ENCODE measurements at regions not wholly inside any gene's neighbourhood (a gene's known extent, or its start where the extent isn't known, plus 50 kb on each side); places are given as distances from the start of the nearest gene placed in this dataset.

- no peak for DNase-seq
Observed at GRCh38 chr4:165723051-165723795, 149.8 kb upstream of the TLL1 start.

DNA sequence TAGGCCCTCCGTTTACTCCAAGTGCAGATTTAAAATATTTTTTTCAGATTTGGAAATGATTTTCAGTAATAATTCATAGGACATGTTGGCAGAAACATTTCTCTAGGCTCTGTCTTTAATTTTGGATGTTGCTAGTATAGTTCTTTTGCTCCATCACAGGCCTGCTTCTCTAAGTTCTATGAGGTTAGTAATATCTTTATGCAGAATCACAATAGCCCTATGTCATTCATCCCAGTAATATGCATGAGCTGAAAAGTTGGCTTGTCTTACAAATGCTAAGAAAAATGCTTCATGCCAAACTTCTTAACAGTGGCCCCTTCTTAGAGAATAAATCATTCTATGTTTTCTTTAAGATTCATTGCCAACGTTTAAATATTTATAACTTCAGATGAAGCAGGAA, 148.3 kb upstream of the TLL1 start:
- no peak for DNase-seq

GRCh38 chr4:165725352-165725751, 147.7 kb upstream of the TLL1 start:
- DNase-seq = no peak

- DNase-seq = no peak
Observed at GRCh38 chr4:165726831-165727230, 146.2 kb upstream of the TLL1 start.

DNA sequence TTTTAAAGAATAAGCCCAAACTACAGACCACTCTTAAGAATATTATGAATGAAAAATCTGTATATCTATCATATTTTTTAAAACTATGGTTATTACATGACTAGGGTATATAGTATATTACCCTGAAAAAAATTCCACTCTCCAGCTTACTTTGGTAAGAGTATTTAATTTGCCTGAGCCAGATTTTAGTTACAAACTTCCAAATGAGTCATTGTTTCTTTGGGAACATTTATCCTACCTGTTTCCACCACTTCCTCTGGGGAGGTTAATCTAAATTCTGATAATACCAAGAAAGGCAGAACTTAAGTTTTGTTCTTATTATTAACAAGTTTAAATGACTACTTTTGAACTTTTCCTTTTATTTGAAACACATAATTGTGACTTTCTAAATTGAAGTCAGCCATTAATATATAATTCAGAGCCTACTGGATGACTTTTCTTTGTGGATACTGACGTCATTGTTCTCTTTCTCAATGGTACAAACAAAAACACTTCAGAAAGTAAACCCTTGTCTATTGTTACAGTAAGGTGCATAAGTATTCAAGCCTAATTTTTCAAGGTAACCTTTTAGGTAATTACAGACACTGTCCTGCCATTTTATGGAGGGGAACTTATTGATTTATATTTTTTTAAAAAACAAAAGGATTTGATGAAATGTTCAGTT, 135.6 kb upstream of the TLL1 start:
- DNase-seq = no peak

GRCh38 chr4:165738571-165738970, 134.5 kb upstream of the TLL1 start:
- no peak for DNase-seq

- no peak for DNase-seq
Observed at GRCh38 chr4:165740911-165741310, 132.1 kb upstream of the TLL1 start.

- no peak for DNase-seq
Observed at GRCh38 chr4:165743422-165743821, 129.6 kb upstream of the TLL1 start.

GRCh38 chr4:165744370-165744769, 128.7 kb upstream of the TLL1 start:
- no peak for DNase-seq

DNA sequence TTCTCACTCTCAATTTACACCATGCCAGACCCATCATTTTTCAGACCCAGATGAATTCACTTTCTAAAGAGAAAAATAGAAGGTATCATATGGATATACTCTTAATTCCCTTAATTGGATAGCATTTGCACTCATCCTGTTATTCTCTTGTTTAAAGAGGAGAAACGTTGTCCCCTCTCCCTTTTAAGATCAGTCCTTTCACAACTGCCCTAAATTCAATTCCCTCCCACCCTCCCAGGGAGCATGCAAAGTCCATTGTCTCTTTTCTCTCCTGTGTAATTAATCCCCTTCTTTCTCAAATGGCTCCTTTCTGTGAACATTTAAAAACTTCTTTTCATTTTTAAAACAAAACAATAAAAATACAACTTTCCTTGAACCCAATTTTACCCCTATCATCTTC, 124.7 kb upstream of the TLL1 start:
- DNase-seq = no peak

DNA sequence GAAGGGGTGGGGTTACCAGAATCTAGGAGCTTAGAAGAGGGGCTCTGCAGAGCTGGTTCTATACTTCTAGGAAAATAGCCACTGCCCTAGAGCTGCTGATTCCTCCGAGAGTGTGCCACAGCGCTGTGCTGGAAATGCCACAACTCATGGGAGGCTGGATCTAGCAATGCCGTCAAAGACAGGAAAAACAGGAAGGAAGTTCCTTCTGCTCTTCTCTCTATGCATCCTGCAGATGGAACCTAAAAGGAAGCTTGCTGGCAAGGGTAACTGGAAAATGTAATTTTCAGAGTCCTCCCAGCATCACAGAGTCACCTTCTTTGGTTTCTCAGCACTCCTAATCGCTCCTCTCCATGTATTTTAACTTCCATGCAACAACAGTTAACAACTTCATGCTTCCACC, 121.2 kb upstream of the TLL1 start:
- no peak for DNase-seq

DNA sequence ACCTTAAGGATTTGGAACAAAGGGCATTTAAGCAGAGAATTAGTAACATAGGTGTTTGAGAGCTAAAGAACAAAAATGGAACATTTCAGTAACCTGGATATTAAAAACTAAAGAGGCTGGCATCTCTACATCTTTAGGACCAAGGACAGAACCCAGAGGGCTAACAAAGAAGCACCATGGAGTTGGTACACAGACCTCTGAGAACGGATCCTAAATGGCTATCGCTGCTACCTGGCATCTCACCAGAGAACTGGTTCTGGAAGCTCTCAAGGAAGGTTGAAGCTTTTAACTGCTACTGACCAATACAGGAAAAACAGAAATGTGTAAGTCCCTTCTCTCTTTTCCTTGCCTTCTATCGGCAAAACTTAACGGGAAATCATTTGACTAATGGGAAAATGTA, 118.4 kb upstream of the TLL1 start:
- DNase-seq = no peak

GRCh38 chr4:165756836-165757235, 116.2 kb upstream of the TLL1 start:
- DNase-seq = no peak

DNA sequence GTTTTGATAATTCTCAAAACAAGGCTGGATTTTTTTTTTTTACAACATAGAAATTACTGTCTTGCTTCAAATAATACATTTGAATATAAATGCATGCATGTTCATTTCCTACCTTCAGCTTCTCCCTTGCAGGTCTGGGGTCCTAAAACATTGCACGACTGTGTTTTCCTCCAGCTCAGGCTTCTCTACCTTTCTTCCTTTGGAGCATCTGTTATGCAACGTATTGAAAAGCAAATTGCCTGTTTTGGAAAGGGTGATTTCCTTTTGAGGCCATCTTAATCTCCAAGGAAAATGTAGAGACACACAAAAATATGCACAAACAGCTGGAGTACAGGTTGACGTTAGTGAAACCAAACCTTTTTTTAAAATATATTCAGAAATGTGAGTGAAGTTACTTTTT, 115.6 kb upstream of the TLL1 start:
- no peak for DNase-seq

- no peak for DNase-seq
Observed at GRCh38 chr4:165758086-165758485, 115.0 kb upstream of the TLL1 start.

DNA sequence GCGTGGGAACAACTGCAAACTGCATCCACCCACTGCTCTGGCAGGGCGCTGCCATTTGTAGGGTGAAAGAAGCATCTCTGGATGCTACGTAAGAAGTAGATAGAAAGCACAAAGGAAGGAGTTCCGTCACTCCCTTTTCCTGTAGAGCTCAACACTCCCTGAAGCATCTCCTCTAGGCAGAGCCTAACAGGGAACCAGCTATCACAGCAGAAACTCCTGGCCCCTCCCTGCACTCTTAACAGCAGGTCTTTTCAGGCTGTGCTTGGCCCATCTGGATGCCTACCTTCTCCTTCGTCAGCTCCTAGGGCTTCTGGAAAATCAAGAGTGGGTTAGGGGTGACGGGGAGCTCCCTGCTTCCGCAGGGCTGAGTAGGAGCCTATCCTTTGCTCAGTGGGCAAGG, 112.9 kb upstream of the TLL1 start:
- no peak for DNase-seq

DNA sequence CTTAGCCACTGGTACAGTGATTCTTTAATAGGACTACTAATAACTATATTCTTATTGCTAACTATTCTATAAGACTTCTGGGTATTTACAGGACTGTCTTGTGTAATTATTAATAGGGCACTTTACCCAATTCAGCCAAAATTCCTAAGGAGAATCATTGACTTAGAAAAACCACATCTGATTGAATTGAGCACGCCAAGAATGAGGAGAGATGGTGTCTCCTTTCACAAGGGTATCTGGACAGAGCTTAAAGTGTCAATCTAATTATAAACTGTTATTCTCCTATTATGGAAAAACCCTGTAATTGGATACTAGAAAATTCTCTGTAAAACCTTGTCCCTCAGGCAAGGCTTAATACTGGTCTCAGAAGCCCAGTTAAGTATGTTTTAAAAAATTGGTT, 111.1 kb upstream of the TLL1 start:
- no peak for DNase-seq

GRCh38 chr4:165763640-165764039, 109.4 kb upstream of the TLL1 start:
- DNase-seq = no peak

DNA sequence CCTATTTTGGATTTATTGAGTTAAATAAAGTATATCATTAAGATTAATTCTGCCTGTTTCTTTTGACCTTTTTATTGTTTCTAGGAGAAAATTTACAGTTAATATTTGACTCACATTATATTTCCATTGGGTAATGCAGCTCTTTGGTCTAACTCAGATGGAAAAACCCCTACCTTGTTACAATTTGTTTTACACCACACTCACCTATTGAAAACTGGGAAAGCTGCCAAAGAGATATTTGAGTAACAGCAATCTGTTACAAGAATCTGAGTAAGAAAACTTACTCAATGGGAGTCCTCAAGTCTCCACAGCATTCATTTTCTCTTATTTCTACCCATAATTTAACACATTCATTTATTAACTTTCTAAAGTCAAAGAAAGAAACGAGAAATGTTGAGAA, 108.0 kb upstream of the TLL1 start:
- no peak for DNase-seq

DNA sequence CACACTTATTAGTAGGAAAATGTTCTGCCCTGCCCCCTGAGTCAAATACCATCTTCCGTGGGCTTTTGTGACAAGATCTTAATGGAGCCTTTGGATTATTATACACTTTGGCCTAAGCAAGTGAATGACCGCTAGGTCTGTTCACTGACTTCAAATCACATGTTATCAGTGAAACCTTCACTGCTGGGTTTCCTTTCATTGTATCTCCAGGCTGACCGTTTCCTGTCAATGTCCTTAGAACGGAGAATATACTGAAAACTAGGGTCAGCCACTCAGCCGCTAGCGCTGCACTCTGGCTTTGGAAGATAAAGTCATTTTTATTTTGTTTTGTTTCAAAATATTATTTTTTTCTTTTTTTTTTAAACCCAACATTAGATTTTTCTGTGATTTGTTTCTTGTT, 107.0 kb upstream of the TLL1 start:
- no peak for DNase-seq

GRCh38 chr4:165766976-165767375, 106.1 kb upstream of the TLL1 start:
- no peak for DNase-seq

DNA sequence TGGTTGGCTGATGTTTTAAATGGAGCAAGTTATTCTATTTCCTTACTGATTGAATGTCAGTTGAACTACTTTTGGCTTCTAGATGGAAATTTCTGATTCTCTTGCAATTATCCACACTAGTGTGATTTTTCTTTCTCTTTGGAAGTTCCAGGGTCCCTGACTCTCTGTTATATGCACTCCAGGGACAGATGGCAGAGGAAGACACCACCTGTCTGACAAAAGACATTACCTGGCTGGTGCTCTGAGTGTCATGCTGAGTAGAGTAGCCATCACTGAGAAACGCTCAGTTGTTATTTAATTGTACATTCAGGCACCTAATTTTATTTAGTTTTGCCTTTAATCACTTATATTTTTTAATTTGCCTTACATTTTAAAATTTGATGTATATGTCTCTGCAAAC, 105.4 kb upstream of the TLL1 start:
- no peak for DNase-seq

- no peak for DNase-seq
Observed at GRCh38 chr4:165768281-165768680, 104.8 kb upstream of the TLL1 start.

DNA sequence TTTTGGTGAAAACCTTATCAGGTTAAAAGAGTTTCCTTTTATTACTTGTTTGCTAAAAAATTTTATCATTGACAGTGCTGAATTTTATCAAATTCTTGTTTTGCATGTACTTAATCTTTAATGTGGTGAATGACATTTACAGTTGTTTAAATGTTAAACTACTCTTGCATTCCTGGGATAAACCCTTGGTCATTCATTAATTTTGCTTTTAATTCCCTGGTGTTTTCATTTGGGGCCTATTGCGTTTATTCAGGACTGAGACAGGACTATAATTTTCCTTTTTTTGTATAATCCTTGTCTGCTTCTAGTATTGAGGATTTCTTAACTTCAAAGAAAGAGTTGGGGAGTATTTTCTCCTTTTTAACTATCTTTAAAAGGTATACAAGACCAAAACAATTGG, 98.7 kb upstream of the TLL1 start:
- no peak for DNase-seq
